Left ventricle myocardium inferior (tissue), 1 donor: ENCODE measurements at regions not wholly inside any gene's neighbourhood (a gene's known extent, or its start where the extent isn't known, plus 50 kb on each side); places are given as distances from the start of the nearest gene placed in this dataset.
A peak's percentile ranks its signal among the peaks of the same experiment; 100 is the strongest.

Source experiments
- DNase-seq: peaks from one replicate; pipeline ENCODE4 v3.0.0-alpha.2; 2020
- H3K27ac ChIP-seq: fragments of 200-600 bp; replicated peaks from 2 replicates; pipeline ENCODE4 v1.8.0; 2021
- H3K27me3 ChIP-seq: fragments of 200-600 bp; 2 replicates; pipeline ENCODE4 v1.8.0; 2021; ENCODE audit warnings: low read depth
- H3K36me3 ChIP-seq: fragments of 200-600 bp; 2 replicates; pipeline ENCODE4 v1.8.0; 2021
- H3K4me1 ChIP-seq: fragments of 200-600 bp; 2 replicates; pipeline ENCODE4 v1.8.0; 2021
- H3K4me3 ChIP-seq: fragments of 200-600 bp; 2 replicates; pipeline ENCODE4 v1.8.0; 2021; ENCODE audit warnings: mild to moderate bottlenecking, moderate library complexity
- H3K9me3 ChIP-seq: fragments of 200-600 bp; replicated peaks from 2 replicates; pipeline ENCODE4 v1.8.0; 2021
- intact Hi-C: fragments of 100-400 bp; cut with micrococcal nuclease; formaldehyde crosslinking; loops from one replicate; pipeline ENCODE4 v1.11.0; 2022
- TF ChIP-seq, protein P1 (sequence below): fragments of 200-600 bp; IDR thresholded peaks from 2 replicates; pipeline ENCODE4 v1.8.0; 2021; ENCODE audit warnings: antibody characterized with exemption, mild to moderate bottlenecking, borderline replicate concordance
- donor health status: DM: no; HTN: yes; CAD: no; lungs with severe emphysema.

DNA sequence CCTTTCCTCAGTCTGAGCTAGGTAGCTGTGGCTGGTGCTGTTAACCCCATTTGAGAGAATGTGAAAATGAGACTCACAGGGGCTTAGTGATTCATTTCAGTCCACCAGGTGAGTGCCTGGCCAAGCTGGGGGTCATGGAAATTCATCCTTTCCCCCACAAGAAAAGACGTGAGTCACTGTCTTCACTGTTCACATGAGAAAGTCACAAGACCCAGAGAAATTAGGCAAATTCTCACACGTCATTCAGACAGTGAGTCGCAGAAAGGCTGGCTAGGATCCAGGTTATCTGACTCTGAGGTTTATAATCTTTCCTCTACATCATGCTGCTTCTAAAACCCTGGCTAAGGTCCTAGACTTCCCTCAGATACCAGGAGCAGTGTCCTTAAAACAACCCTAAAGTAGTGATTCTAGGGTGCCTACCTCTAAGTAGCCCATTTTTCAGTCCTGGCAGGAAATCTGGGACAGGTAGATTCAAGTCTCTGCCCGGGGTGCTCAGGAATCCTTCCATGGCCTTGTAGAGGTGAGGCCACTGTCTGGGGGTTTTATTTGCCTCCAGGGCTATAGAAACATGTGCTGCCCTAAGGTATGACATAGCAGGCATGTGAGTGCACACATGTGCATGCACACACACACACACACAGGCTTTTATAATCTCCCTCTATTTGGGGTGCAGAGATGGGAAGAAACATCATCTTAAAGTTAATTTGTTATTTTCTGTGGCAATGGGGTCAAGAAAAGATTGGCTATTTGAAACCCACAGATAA, 427.9 kb upstream of the CELF2 start:
- intact Hi-C loops = no loop called here
- TF ChIP-seq, protein P1, sequence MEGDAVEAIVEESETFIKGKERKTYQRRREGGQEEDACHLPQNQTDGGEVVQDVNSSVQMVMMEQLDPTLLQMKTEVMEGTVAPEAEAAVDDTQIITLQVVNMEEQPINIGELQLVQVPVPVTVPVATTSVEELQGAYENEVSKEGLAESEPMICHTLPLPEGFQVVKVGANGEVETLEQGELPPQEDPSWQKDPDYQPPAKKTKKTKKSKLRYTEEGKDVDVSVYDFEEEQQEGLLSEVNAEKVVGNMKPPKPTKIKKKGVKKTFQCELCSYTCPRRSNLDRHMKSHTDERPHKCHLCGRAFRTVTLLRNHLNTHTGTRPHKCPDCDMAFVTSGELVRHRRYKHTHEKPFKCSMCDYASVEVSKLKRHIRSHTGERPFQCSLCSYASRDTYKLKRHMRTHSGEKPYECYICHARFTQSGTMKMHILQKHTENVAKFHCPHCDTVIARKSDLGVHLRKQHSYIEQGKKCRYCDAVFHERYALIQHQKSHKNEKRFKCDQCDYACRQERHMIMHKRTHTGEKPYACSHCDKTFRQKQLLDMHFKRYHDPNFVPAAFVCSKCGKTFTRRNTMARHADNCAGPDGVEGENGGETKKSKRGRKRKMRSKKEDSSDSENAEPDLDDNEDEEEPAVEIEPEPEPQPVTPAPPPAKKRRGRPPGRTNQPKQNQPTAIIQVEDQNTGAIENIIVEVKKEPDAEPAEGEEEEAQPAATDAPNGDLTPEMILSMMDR = no peak
- Histone ChIP-seq H3K4me3 (no peak overlapping the region), H3K36me3 (no peaks in the 10 kb centered on the region), H3K27me3 (no peaks in the 10 kb centered on the region), H3K4me1 (peaks cover 12% of the 10 kb centered on the region), H3K9me3 (no peaks in the 10 kb centered on the region), H3K27ac (no peak overlapping the region)
- DNase-seq = no peak

- TF ChIP-seq, protein P1 = no peak
- H3K4me3 ChIP-seq = no peak overlapping the region
- no peaks in the 10 kb centered on the region for H3K36me3 ChIP-seq
- H3K27ac ChIP-seq = peak overlapping the region; percentile 60
- H3K4me1 ChIP-seq = peaks cover 12% of the 10 kb centered on the region
- no peaks in the 10 kb centered on the region for H3K27me3 ChIP-seq
- intact Hi-C loops = no loop called here
- H3K9me3 ChIP-seq = no peaks in the 10 kb centered on the region
- DNase-seq = no peak
Observed at GRCh38 chr10:10591715-10592341, 425.8 kb upstream of the CELF2 start.

- TF ChIP-seq, protein P1 = no peak
- peaks cover 12% of the 10 kb centered on the region for H3K4me1 ChIP-seq
- H3K27me3 ChIP-seq = no peaks in the 10 kb centered on the region
- intact Hi-C loops = no loop called here
- no peak overlapping the region for H3K27ac ChIP-seq
- no peaks in the 10 kb centered on the region for H3K9me3 ChIP-seq
- H3K36me3 ChIP-seq = no peaks in the 10 kb centered on the region
- DNase-seq = no peak
- no peak overlapping the region for H3K4me3 ChIP-seq
Observed at GRCh38 chr10:10596256-10596655, 421.4 kb upstream of the CELF2 start.

DNA sequence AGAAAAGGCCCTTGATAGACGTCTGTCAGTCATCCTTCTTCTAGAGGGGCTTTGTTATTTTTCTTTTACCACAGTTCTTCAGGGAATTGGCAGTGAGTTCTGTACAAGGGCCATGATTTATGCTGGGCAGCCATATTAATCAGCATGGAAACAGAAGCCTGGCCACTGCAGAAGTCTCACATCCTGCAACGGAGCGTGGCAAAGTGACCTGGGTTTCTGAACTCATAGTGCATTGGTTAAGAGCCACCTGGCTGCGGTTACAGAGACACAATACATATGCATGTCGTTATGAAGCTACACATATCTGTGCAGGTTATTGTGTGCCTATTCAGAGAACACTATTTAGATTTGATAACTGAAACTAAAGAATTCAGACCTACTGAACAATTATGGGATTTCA, 419.4 kb upstream of the CELF2 start:
- H3K27me3 ChIP-seq = no peaks in the 10 kb centered on the region
- TF ChIP-seq, protein P1 = no peak
- H3K4me3 ChIP-seq = no peak overlapping the region
- no peaks in the 10 kb centered on the region for H3K4me1 ChIP-seq
- H3K9me3 ChIP-seq = no peaks in the 10 kb centered on the region
- intact Hi-C loops = no loop called here
- H3K36me3 ChIP-seq = no peaks in the 10 kb centered on the region
- no peak for DNase-seq
- no peak overlapping the region for H3K27ac ChIP-seq

GRCh38 chr10:10600004-10600403, 417.7 kb upstream of the CELF2 start:
- H3K4me1 ChIP-seq = no peaks in the 10 kb centered on the region
- DNase-seq = no peak
- H3K36me3 ChIP-seq = no peaks in the 10 kb centered on the region
- H3K9me3 ChIP-seq = no peaks in the 10 kb centered on the region
- TF ChIP-seq, protein P1 = no peak
- H3K4me3 ChIP-seq = no peak overlapping the region
- no peak overlapping the region for H3K27ac ChIP-seq
- intact Hi-C loops = no loop called here
- no peaks in the 10 kb centered on the region for H3K27me3 ChIP-seq
